Fibroblast of villous mesenchyme (primary cell): ENCODE measurements at regions not wholly inside any gene's neighbourhood (a gene's known extent, or its start where the extent isn't known, plus 50 kb on each side); places are given as distances from the start of the nearest gene placed in this dataset.

Experiments used
- DNase-seq: peaks from one replicate; pipeline ENCODE4 v3.0.0-alpha.2; 2010; ENCODE audit warnings: low read depth
- H3K4me3 ChIP-seq: 2 replicates; pipeline ENCODE4 v1.5.1; 2011; ENCODE audit warnings: low read depth, mild to moderate bottlenecking, low read length
- CTCF ChIP-seq: IDR thresholded peaks from 2 replicates; pipeline ENCODE4 v1.5.1; 2012; ENCODE audit warnings: low read depth, mild to moderate bottlenecking, low read length; ENCODE audit not compliant: insufficient read depth

GRCh38 chr9:556675-557074 is 284.8 kb upstream of the DMRT1 start:
- DNase-seq: no peak
- TF ChIP-seq CTCF: no peak
- no peak overlapping the region for H3K4me3 ChIP-seq

- no peak for DNase-seq
- no peak overlapping the region for H3K4me3 ChIP-seq
- TF ChIP-seq CTCF: no peak
These were observed 283.8 kb upstream of the DMRT1 start for GRCh38 chr9:557601-558201.

GRCh38 chr9:561427-561826 is 280.1 kb upstream of the DMRT1 start:
- DNase-seq: no peak
- no peak for TF ChIP-seq CTCF
- no peak overlapping the region for H3K4me3 ChIP-seq

- TF ChIP-seq CTCF: no peak
- H3K4me3 ChIP-seq: no peak overlapping the region
- no peak for DNase-seq
These were observed 278.3 kb upstream of the DMRT1 start for GRCh38 chr9:563200-563599.

- DNase-seq: no peak
- no peak for TF ChIP-seq CTCF
- H3K4me3 ChIP-seq: no peak overlapping the region
These were observed 276.0 kb upstream of the DMRT1 start for GRCh38 chr9:565528-565927.

- TF ChIP-seq CTCF: no peak
- DNase-seq: no peak
- no peak overlapping the region for H3K4me3 ChIP-seq
These were observed 274.3 kb upstream of the DMRT1 start for GRCh38 chr9:567128-567746.
